ENCODE measurements at regions not wholly inside any gene's neighbourhood (a gene's known extent, or its start where the extent isn't known, plus 50 kb on each side); places are given as distances from the start of the nearest gene placed in this dataset.
"Not testable (repeated sequence)": the region's sequence is repeated elsewhere in the genome, so short reads cannot be mapped to it uniquely, and the experiment has no call there.

DNA sequence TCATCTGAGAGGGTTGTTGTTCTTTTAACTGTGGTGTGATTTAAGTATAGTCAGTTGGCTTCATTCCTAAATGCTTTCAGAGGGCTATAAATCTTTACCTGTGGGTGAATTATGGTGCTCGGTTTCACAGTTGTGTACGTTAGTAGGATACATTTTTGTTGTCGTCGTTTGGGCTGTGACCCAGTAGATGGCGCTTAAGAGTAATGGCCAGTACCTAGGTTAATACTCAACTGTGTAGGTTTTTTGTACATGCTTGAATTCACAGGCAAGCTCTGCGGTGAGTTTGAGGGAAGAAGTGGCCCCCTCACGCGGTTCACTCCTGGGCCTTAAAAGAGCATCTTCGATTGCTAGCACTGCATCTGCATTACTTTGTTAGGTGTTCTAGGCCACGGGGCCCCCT lies 571.7 kb upstream of the TGIF2LX start:
- DNase-seq: not testable (repeated sequence)

DNA sequence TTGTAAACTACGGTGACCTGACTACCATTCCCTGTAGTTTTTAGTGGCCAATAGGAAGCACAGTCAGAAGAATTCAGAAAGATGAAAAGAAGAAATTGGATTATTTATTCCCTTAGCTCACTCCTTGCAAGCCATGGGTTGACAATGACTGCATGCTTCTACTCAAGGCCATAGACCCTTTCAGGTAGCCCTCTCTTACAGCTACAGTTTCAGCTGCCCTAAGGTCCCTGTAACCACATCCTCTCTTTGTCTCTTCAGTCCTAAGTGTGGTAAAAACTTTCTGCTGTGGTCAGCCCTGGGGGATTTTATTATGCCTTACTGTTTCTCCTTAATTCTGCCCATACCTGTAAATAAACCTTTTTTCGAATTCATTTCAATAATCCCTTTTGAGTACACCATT lies 551.8 kb upstream of the TGIF2LX start:
- not testable (repeated sequence) for DNase-seq

DNA sequence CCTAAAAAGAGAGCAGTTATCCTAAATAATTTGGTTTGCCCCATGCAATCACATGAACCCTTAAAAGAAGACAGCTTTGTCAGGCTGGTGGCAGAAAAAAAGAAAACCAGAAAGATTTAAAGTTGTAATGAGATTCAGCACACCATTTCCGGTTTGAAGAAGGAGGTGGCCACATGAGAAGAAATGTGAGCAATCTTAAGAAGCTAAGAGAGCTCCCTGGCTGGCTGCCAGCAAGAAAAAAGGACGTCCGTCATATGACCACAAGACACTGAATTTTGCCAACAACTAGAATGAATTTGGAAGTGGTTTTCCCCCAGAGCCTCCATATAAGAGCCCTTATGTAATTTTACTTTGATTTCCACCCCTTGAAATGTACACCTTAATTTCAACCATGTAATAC lies 528.7 kb upstream of the TGIF2LX start:
- peak; percentile 14 for DNase-seq

DNA sequence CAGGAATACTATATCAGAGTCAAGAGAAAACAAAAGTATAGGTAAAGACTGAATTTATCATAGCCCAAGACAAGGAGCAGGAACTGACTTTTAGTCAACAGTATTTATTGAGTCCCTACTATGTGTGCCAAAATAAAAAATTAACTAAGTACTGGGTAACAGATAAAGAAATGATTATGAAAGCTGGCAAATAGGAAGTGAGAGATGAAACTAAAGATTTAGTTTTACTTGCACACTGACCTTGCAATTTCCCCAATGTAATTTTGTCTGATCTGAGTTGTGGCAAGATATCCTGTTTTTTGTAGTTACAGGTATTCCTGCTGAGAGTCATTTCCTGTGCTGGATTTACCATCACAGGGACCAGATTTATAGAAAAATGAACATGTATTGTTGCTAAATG lies 518.9 kb upstream of the TGIF2LX start:
- not testable (repeated sequence) for DNase-seq

DNA sequence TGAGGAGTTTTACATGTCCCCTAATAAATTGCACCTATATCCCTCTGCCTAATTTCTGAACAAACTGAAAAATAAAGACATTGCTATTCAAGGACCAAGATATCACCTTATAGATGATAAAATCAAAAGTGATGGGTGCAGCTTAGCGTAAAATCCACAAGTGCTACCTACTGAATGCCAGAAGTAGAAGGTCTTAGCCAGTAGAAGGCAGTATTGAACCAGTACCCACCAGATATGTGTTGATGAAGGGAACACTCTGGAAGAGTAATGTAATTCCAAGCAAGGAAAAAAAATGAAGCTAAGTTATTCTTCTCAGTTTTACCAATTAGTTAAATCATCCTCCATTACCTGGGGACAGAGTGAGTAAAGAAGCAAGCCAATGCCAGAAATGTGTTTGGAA lies 516.6 kb upstream of the TGIF2LX start:
- DNase-seq: not testable (repeated sequence)

DNA sequence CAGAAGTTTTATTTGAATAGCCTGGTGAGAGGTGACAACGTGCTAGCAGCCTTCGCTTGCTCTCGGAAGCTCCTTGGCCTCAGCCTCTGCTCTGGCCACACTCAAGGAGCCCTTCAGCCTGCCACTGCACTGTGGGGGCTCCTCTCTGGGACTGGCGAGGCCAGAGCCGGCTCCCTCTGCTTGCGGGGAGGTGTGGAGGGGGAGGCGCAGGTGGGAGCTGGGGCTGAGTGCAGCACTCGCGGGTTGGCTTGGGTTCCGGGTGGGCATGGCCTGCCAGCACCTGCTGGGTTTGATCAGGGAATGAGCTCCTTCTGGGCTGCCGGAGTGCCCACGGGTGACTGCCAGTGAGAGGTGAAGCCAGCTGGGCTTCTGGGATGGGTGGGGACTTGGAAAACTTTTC lies 504.8 kb upstream of the TGIF2LX start:
- not testable (repeated sequence) for DNase-seq

DNA sequence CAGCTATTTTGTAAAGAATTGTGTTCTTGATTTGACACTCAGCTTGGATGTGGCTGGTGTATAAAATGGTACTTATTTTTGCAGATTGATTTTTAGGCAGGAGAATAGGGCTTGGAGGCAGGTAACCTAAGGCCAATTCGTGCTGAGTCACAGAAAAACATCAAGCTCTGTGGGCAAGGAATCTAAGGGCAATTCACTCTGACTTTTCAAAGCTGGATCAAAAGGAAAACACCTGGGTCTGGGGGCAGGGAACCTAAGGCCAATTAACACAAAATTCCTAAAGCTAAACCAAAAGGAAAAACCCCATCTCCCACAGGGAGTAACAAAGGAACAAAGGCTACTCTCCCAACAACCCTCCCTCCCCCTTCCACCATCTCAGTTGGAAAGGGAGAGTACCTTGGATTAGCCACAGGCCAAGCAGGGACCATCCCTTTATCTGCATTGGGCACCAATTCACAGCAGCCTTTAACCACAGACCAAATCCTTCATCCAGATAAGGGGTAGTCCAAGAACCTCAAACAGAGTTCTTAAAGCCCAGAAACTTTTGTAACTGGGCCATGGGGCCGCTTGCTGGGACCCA lies 489.0 kb upstream of the TGIF2LX start:
- not testable (repeated sequence) for DNase-seq
